Body of pancreas (tissue), 4 donors: ENCODE measurements at regions not wholly inside any gene's neighbourhood (a gene's known extent, or its start where the extent isn't known, plus 50 kb on each side); places are given as distances from the start of the nearest gene placed in this dataset.

Experiments used
- POLR2A ChIP-seq, 3 donors: fragments of 450-650 bp; IDR thresholded peaks; one replicate each; pipeline ENCODE4 v1.6.1; 2016; ENCODE audit warnings: antibody characterized with exemption in 3 of 3, mild to moderate bottlenecking in 2 of 3
- TF ChIP-seq, protein P1 (sequence below), 7 experiments: fragments of 450-650 bp in 4 of 7; fragments of 200-600 bp in 3 of 7; sonication (generic) in 3 of 7; IDR thresholded peaks; one replicate each; pipeline ENCODE4 v1.5.1; 2016 to 2019; ENCODE audit warnings: antibody characterized with exemption in 7 of 7

DNA sequence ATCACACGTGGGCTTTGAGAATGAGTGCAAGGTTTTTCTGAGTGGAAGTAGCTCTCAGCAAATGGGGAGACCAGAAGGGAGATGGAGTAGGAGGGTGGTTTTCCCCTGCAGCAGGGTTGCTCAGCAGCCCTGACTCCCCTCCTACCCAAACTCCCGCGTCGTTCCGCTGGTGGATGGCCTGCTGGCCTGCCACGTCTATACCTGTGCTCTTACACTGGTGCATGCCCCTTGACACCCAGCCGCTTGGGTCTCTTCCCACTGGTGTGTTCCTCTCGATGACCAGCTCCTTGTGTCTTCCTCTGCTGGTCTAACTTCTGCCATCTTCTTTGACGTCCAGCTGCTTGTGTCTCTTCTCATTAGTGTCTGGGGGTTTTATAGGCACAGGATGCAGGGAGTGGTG lies 1797.9 kb downstream of the NCAM2 start:
- TF ChIP-seq POLR2A (IDR thresholded peaks at IDR 0.05): no peak
- TF ChIP-seq, protein P1, sequence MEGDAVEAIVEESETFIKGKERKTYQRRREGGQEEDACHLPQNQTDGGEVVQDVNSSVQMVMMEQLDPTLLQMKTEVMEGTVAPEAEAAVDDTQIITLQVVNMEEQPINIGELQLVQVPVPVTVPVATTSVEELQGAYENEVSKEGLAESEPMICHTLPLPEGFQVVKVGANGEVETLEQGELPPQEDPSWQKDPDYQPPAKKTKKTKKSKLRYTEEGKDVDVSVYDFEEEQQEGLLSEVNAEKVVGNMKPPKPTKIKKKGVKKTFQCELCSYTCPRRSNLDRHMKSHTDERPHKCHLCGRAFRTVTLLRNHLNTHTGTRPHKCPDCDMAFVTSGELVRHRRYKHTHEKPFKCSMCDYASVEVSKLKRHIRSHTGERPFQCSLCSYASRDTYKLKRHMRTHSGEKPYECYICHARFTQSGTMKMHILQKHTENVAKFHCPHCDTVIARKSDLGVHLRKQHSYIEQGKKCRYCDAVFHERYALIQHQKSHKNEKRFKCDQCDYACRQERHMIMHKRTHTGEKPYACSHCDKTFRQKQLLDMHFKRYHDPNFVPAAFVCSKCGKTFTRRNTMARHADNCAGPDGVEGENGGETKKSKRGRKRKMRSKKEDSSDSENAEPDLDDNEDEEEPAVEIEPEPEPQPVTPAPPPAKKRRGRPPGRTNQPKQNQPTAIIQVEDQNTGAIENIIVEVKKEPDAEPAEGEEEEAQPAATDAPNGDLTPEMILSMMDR (IDR thresholded peaks at IDR 0.05): no peak
